ENCODE measurements at regions not wholly inside any gene's neighbourhood (a gene's known extent, or its start where the extent isn't known, plus 50 kb on each side); places are given as distances from the start of the nearest gene placed in this dataset.

DNA sequence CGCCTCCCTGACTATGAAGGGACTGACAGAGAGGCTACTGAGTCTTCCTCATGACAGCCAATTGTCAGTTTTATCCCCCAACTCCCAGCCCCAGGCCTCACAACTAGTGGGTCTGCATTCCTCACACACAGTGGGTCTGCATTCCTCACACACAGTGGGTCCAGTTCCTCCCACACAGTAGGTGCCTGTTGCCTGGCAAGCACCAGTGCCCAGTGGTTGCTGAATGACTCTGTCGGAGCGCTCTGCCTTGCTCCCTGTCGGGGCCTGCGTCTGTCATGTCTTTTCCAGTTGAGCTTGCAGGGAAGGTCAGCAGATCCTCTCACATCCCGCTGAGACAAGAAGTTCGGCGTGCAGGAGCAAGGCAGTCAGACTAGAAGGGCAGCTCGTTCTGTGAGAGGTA is 590.0 kb upstream of the MKI67 start:
- TF ChIP-seq, protein P1, sequence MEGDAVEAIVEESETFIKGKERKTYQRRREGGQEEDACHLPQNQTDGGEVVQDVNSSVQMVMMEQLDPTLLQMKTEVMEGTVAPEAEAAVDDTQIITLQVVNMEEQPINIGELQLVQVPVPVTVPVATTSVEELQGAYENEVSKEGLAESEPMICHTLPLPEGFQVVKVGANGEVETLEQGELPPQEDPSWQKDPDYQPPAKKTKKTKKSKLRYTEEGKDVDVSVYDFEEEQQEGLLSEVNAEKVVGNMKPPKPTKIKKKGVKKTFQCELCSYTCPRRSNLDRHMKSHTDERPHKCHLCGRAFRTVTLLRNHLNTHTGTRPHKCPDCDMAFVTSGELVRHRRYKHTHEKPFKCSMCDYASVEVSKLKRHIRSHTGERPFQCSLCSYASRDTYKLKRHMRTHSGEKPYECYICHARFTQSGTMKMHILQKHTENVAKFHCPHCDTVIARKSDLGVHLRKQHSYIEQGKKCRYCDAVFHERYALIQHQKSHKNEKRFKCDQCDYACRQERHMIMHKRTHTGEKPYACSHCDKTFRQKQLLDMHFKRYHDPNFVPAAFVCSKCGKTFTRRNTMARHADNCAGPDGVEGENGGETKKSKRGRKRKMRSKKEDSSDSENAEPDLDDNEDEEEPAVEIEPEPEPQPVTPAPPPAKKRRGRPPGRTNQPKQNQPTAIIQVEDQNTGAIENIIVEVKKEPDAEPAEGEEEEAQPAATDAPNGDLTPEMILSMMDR (IDR thresholded peaks at IDR 0.05; ENCODE audit: low read depth, low read length): no peak
- no peak for TF ChIP-seq EZH2phosphoT487 (IDR thresholded peaks at IDR 0.05; ENCODE audit: low read depth)
- H3K36me3 ChIP-seq (replicated peaks; ENCODE audit: low read depth, low read length): no peaks in the 10 kb centered on the region
- H2AFZ ChIP-seq (ENCODE audit: low read depth, low read length): no peak overlapping the region

DNA sequence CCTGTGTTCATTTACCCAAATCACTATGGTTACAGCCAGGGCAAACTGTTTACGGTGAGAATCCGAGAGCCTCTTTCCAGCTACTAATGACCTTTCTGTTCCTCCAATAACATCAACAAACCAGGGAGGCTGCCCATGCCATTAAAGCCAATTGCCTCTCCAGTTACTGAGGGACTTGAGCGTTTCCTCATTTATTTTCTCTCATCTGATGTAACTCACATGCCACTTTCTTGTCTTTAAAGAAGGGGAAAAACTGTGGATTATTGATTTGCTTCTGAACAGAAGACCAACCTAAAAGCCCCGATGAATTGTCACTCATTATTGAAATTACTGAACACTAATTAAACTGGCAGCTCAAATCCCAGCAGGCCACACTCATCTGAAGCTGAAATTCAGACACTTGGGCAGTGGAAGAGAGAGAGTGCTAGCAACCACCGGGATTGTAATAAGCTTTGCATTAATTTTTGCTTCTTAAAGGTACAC is 595.8 kb upstream of the MKI67 start:
- Histone ChIP-seq H3K9ac (ENCODE audit: low read length) (no peak overlapping the region), H3K4me3 (ENCODE audit: low read length) (no peak overlapping the region), H3K79me2 (ENCODE audit: low read length) (no peaks in the 10 kb centered on the region), H3K4me2 (ENCODE audit: low read length) (no peak overlapping the region), H3K4me1 (ENCODE audit: low read length) (no peaks in the 10 kb centered on the region), H2AFZ (ENCODE audit: low read depth, low read length) (no peak overlapping the region), H3K36me3 (replicated peaks; ENCODE audit: low read depth, low read length) (no peaks in the 10 kb centered on the region), H3K27ac (ENCODE audit: low read length) (no peak overlapping the region), H3K27me3 (ENCODE audit: low read depth, low read length) (no peaks in the 10 kb centered on the region), H4K20me1 (ENCODE audit: insufficient read depth, low read length) (no peaks in the 10 kb centered on the region), H3K9me3 (ENCODE audit: insufficient read depth, low read length) (no peaks in the 10 kb centered on the region)
- TF ChIP-seq EZH2phosphoT487 (IDR thresholded peaks at IDR 0.05; ENCODE audit: low read depth): no peak
- TF ChIP-seq, protein P1 (IDR thresholded peaks at IDR 0.05; ENCODE audit: low read depth, low read length): no peak

More for the DNA sequence above, 590.0 kb upstream of the MKI67 start:
- Histone ChIP-seq H3K9me3 (ENCODE audit: insufficient read depth, low read length) (no peaks in the 10 kb centered on the region), H3K27me3 (ENCODE audit: low read depth, low read length) (no peaks in the 10 kb centered on the region), H3K79me2 (ENCODE audit: low read length) (no peaks in the 10 kb centered on the region), H3K4me3 (ENCODE audit: low read length) (no peak overlapping the region), H3K9ac (ENCODE audit: low read length) (no peak overlapping the region), H3K4me1 (ENCODE audit: low read length) (no peaks in the 10 kb centered on the region), H3K4me2 (ENCODE audit: low read length) (no peak overlapping the region), H3K27ac (ENCODE audit: low read length) (no peak overlapping the region), H4K20me1 (ENCODE audit: insufficient read depth, low read length) (no peaks in the 10 kb centered on the region)

DNA sequence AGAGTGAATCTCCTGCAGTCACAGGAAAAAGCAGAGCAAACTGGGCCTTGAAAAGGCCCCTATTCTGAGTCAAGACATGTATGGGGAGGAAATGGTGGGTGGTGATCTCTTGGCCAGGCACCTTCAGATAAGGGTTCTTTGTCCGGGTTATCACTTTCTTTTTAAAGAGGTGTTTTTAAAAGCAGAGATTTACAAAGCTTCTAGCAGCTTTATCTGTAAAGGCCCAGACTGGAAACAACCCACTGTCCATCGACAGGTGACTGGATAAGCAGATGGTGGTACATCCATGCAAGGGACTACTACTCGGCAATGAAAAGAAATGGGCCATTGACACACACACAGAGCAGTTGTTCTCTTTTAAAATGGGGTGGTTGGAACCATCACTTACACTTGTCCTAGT is 596.7 kb upstream of the MKI67 start:
- Histone ChIP-seq H3K4me1 (ENCODE audit: low read length) (no peaks in the 10 kb centered on the region), H3K36me3 (replicated peaks; ENCODE audit: low read depth, low read length) (no peaks in the 10 kb centered on the region), H4K20me1 (ENCODE audit: insufficient read depth, low read length) (no peaks in the 10 kb centered on the region), H3K79me2 (ENCODE audit: low read length) (no peaks in the 10 kb centered on the region), H3K27ac (ENCODE audit: low read length) (no peak overlapping the region), H3K4me3 (ENCODE audit: low read length) (no peak overlapping the region), H3K27me3 (ENCODE audit: low read depth, low read length) (no peaks in the 10 kb centered on the region), H3K9me3 (ENCODE audit: insufficient read depth, low read length) (no peaks in the 10 kb centered on the region), H3K4me2 (ENCODE audit: low read length) (no peak overlapping the region), H2AFZ (ENCODE audit: low read depth, low read length) (no peak overlapping the region), H3K9ac (ENCODE audit: low read length) (no peak overlapping the region)
- no peak for TF ChIP-seq EZH2phosphoT487 (IDR thresholded peaks at IDR 0.05; ENCODE audit: low read depth)
- TF ChIP-seq, protein P1 (IDR thresholded peaks at IDR 0.05; ENCODE audit: low read depth, low read length): no peak

DNA sequence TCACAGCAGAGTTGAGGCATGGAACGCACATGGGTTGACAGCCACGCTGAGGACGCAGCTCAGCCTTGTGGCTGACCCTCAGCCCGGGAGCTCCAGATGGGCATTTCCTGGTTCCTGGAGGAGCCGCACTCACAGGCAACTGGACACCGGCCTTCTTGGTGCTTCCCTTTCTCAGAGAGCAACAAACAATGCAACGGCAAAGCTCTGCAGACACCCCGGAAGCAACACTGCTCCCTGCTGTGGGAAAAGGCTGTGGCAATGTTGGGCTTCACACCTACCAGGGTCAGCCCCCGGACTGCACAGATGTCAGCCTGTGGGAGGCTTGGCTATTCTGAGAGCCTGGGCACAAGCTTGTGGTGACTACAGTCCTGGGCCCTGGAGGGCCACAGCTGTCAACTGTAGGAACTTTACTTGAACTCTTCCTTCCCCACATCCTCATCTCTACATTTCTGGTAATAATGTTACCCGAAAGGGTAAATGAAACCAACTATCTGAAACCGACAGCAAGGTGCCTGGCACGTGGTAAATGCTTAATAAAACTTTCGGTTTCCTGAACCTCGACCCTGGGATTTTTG is 597.5 kb upstream of the MKI67 start:
- H3K27ac ChIP-seq (ENCODE audit: low read length): no peak overlapping the region
- no peaks in the 10 kb centered on the region for H3K79me2 ChIP-seq (ENCODE audit: low read length)
- no peaks in the 10 kb centered on the region for H4K20me1 ChIP-seq (ENCODE audit: insufficient read depth, low read length)
- H3K36me3 ChIP-seq (replicated peaks; ENCODE audit: low read depth, low read length): no peaks in the 10 kb centered on the region
- no peaks in the 10 kb centered on the region for H3K27me3 ChIP-seq (ENCODE audit: low read depth, low read length)
- H3K4me3 ChIP-seq (ENCODE audit: low read length): no peak overlapping the region
- no peaks in the 10 kb centered on the region for H3K4me1 ChIP-seq (ENCODE audit: low read length)
- no peak overlapping the region for H3K4me2 ChIP-seq (ENCODE audit: low read length)
- no peak for TF ChIP-seq EZH2phosphoT487 (IDR thresholded peaks at IDR 0.05; ENCODE audit: low read depth)
- TF ChIP-seq, protein P1 (IDR thresholded peaks at IDR 0.05; ENCODE audit: low read depth, low read length): no peak
- H2AFZ ChIP-seq (ENCODE audit: low read depth, low read length): no peak overlapping the region
- no peaks in the 10 kb centered on the region for H3K9me3 ChIP-seq (ENCODE audit: insufficient read depth, low read length)
- H3K9ac ChIP-seq (ENCODE audit: low read length): no peak overlapping the region

All from OCI-LY3 (cell line).